ENCODE measurements at regions not wholly inside any gene's neighbourhood (a gene's known extent, or its start where the extent isn't known, plus 50 kb on each side); places are given as distances from the start of the nearest gene placed in this dataset.

DNA sequence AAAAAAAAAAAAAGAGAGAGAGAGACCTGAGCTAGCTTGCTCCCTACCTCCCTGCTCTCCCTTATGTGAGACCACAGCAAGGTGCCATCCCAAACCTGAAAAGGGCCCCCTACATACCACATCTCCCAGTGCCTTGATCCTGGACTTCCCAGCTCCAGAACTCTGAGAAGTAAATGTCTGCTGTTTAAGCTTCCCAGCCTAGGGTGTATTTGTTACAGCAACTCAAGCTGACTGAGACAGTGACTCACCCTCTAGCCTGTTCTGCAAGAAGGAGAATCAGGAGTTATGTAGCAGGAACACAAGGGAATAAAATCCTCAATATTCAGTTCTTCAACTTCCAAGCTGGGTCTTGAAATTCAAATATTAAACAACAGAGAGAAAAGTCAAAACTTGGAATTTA lies 52.1 kb upstream of the TMEM72 start:
- TF ChIP-seq, protein P1, sequence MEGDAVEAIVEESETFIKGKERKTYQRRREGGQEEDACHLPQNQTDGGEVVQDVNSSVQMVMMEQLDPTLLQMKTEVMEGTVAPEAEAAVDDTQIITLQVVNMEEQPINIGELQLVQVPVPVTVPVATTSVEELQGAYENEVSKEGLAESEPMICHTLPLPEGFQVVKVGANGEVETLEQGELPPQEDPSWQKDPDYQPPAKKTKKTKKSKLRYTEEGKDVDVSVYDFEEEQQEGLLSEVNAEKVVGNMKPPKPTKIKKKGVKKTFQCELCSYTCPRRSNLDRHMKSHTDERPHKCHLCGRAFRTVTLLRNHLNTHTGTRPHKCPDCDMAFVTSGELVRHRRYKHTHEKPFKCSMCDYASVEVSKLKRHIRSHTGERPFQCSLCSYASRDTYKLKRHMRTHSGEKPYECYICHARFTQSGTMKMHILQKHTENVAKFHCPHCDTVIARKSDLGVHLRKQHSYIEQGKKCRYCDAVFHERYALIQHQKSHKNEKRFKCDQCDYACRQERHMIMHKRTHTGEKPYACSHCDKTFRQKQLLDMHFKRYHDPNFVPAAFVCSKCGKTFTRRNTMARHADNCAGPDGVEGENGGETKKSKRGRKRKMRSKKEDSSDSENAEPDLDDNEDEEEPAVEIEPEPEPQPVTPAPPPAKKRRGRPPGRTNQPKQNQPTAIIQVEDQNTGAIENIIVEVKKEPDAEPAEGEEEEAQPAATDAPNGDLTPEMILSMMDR (IDR thresholded peaks at IDR 0.05 in 2 of 3, conservative IDR thresholded peaks at IDR 0.05 in 1 of 3; ENCODE audit: borderline replicate concordance in 1 of 3, insufficient read depth in 1 of 3, low read depth in 2 of 3, low read length in 2 of 3), result no peak
- no peak for TF ChIP-seq MAX (IDR thresholded peaks at IDR 0.05)
- no peak for TF ChIP-seq JUND (IDR thresholded peaks at IDR 0.05)
- TF ChIP-seq CBX3 (IDR thresholded peaks at IDR 0.05; ENCODE audit: low read depth), result no peak
- TF ChIP-seq CEBPB (IDR thresholded peaks at IDR 0.05; ENCODE audit: low read depth), result no peak
- no peak for TF ChIP-seq POLR2AphosphoS5 (IDR thresholded peaks at IDR 0.05; ENCODE audit: low read depth, low read length)

All from HCT116 (cell line).